NCI-H2081 (cell line): ENCODE measurements at regions not wholly inside any gene's neighbourhood (a gene's known extent, or its start where the extent isn't known, plus 50 kb on each side); places are given as distances from the start of the nearest gene placed in this dataset.
"Not testable (repeated sequence)": the region's sequence is repeated elsewhere in the genome, so short reads cannot be mapped to it uniquely, and the experiment has no call there.

Source experiments
- DNase-seq, 2 experiments: peaks; one replicate each; lab custom pipeline; 2025; lab: John Stamatoyannopoulos, UW

- no peak for DNase-seq
Measured at GRCh38 chr1:165147799-165148198, 208.7 kb downstream of the LMX1A start.

GRCh38 chr1:165144757-165145397 lies 211.6 kb downstream of the LMX1A start:
- DNase-seq: peak; percentile 70 to 72

DNA sequence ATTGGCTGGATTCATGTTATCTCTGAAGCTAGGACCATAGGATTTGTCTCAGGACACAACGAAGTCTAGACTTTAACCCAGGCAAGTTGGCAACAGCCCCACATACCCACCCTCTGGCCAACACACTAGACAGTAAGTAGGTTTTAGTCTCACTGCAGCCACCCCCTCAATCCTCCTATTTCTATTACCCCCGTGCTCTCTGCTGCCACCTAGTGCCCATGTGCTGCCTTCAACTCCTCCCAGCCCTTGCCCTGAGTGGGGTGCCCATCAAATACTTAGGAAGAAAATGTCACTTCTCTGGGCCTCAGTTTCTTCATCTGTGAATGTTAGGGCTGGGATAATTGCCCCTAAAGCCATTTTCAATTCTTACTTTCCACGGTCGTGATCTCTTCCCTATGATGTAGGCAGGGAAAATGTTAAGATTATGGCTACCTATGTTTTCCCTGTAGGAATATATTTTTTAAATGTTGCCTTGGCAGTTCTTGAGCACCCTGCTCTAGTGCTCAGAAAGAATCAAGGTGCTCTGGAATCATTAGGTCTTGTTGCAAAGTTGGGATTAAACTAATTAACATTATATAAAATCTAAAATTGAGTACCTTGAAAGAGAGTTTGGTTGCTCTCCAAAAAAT lies 213.0 kb downstream of the LMX1A start:
- DNase-seq: peak; percentile 3 to 4

- no peak for DNase-seq
Measured at GRCh38 chr1:165138960-165139359, 217.6 kb downstream of the LMX1A start.

DNA sequence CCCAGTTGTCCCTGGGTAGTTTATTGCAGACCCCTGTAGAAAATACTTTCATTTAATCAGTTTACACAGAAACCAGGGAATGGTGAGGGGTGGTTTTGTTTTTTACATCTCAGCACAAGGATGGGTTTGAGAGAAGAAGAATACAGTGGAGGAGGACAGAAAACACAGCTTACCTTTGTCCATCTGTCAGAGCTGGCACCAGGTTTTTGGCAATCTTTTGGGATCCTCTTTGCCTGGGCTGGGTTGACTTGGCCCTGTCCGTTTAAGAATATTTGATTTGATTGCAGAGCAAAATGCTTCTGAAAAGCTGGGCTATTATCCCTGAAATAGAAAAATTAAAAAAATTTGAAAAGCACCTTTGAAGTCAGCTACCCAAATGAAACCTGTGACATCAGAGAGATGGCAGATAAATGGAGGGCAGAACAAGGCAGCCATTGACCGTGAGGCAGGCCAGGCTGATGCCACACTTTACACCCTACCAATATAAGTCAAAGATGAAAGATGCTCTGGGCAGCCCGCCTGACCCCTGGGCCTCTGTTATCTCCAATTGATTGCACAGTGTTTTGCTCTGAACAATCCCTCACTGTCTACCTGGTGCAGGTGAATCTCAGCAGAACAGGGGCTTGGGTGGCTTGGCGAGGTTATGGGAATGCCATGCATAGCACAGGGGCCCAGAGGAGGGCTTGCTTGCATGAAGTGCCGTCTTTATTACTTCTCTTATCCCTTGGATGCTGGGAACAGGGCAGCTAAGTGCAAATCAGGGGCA lies 218.8 kb downstream of the LMX1A start:
- DNase-seq: no peak

- DNase-seq: no peak
Measured at GRCh38 chr1:165134431-165134830, 222.1 kb downstream of the LMX1A start.

DNA sequence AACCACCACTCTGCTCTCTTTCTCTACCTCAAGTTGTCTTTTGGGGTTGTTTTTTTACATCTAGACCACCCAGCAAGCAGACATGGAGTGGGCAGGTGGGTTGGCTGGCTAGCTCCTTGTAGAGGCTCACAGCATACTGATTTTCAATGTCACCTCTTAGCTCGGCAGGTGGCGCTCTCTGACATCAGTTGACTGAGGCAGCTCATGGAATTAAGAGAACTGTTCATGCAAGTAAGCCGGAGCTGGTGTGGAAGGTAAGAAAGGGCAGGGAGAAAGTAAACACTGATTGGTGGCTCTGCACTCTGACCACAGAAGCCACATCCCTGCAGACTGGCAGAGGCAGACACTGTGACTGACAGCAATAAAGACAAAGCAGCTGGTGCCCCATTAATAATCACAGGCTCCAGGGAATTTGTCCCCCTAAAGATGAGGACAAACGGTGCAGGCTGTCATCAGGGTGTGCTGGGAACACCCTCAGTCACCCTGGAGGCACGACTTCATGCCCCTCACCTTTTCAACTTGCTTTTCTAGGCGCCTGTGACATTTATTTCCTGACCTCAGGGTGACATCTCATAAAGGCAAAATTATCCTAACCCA lies 226.8 kb downstream of the LMX1A start:
- peak; percentile 83 to 84 for DNase-seq

- no peak for DNase-seq
Measured at GRCh38 chr1:165124772-165125171, 231.7 kb downstream of the LMX1A start.

DNA sequence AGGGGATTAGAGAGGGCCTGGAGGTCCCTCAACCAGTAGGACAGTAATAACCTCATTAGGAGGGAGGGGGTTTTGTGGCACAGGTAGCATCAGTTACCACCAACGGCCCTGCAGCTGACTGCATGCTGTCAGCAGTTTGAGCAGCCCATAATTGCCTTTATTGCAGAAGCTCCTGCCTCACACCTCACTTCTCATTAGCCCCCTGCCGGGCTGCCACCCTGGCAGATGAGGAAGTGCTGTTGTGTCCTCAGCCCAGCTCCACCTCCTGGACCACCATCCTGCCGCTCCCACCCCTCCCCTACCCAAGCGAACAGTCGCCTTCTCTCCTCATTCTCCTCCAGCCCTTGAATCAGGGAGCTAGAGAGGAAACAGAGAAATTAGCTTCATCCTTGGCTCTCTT lies 237.4 kb downstream of the LMX1A start:
- DNase-seq: peak; percentile 11 to 51

GRCh38 chr1:165117482-165117881 lies 239.0 kb downstream of the LMX1A start:
- DNase-seq: no peak

DNA sequence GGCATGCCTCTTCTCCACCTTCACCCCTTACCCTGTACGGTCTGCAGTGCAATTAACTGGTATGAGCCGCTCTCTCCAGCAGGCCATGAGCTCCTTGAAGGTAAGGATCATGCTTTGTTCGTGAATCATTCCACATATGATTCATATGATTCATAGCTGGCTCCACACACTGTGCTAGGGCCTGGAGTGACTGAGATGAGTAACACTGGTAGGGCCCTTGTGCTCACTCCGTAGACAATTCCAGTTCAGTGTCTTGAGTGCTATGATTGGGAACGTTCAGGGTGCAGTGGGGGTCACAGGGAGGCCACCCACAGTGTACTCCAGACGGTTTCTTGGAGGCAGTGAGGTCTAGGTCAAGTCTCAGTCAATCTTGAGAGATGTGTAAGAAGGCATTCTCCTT lies 239.8 kb downstream of the LMX1A start:
- DNase-seq: no peak

DNA sequence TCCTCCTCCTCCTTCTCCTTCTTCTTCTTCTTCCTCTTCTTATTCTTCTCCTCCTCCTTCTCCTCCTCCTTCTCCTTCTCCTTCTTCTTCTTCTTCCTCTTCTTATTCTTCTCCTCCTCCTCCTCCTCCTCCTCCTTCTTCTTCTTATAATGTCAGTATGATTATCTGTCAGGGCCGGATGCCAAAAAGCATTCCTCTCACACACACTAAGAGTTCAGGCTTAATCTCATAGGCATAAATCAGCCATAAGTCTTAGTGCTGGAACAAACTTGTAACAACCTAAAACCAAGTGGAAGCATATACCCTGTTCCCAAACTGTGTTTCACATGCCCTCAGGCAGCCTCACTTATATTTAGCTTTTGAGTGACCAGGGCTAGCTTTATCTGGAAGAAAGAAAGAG lies 240.3 kb downstream of the LMX1A start:
- no peak for DNase-seq

GRCh38 chr1:165114889-165115285 lies 241.6 kb downstream of the LMX1A start:
- DNase-seq: no peak

- DNase-seq: peak; percentile 77 to 78
Measured at GRCh38 chr1:165114022-165114888, 242.3 kb downstream of the LMX1A start.

DNA sequence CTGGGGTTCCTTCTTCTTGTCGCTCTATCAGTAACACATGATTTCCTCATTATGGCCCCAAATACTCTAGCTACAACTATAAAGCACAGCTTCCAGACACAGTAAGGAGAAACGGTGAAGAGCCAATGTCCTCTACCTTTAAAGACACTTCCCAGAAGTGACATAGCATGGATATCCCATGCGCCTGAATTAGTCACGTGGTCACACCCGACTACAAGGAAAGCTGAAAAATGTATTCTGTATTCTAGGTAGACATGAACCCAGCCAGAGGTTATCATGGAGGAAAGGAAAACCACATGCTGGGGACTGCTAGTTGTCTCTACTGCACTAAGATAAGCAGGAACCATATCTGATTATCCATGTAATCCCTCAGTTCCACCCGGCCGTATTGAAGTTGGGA lies 244.3 kb downstream of the LMX1A start:
- no peak for DNase-seq

GRCh38 chr1:165109013-165109412 lies 247.5 kb downstream of the LMX1A start:
- DNase-seq: peak; percentile 14

DNA sequence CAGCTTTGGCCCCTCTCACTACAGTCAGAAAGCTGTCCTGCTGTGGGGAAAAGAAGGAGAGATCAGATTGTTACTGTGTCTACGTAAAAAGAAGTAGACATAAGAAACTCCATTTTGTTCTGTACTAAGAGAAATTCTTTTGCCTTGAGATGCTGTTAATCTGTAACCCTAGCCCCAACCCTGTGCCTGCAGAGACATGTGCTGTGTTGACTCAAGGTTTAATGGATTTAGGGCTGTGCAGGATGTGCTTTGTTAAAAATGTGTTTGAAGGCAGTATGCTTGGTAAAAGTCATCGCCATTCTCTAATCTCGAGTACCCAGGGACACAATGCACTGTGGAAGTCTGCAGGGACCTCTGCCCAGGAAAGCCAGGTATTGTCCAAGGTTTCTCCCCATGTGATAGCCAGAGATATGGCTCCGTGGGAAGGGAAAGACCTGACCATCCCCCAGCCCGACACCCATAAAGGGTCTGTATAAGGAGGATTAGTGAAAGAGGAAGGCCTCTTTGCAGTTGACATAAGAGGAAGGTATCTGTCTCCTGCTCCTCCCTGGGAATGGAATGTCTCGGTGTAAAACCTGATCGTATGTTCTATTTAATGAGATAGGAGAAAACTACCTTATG lies 263.9 kb downstream of the LMX1A start:
- DNase-seq: not testable (repeated sequence)

GRCh38 chr1:165080253-165080896 lies 276.1 kb downstream of the LMX1A start:
- no peak for DNase-seq

DNA sequence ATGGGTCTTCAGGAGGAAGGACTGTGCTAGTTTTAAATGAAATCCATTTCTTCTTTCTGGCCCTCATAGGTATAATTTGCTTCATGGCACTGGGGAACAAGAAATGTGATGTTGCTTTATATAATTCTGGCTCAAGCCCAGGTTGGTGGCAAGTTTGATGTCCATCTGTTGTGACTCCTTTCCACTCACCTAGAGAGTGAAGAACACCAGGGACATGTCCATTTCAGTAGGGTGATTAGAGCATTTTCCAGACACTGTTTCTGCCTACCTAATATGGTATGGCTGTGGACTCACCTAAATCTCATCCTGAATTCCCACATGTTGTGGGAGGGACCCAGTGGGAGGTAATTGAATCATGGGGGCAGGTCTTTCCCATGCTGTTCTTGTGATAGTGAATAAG lies 278.1 kb downstream of the LMX1A start:
- DNase-seq: no peak

- DNase-seq: peak; percentile 70 to 75
Measured at GRCh38 chr1:165075725-165076370, 280.7 kb downstream of the LMX1A start.
